Kidney epithelial cell (primary cell): ENCODE measurements at regions not wholly inside any gene's neighbourhood (a gene's known extent, or its start where the extent isn't known, plus 50 kb on each side); places are given as distances from the start of the nearest gene placed in this dataset.
"Not testable (repeated sequence)": the region's sequence is repeated elsewhere in the genome, so short reads cannot be mapped to it uniquely, and the experiment has no call there.

Experiments
- DNase-seq: peaks from one replicate; pipeline ENCODE4 v3.0.0-alpha.2; 2010; ENCODE audit warnings: low read depth
- H3K27me3 ChIP-seq: 2 replicates; pipeline ENCODE4 v1.6.0; 2011; ENCODE audit warnings: low read length; ENCODE audit not compliant: control insufficient read depth, insufficient read depth
- H3K36me3 ChIP-seq: 2 replicates; pipeline ENCODE4 v1.5.1; 2011; ENCODE audit warnings: low read length; ENCODE audit not compliant: control insufficient read depth, insufficient read depth
- H3K4me3 ChIP-seq: 2 replicates; pipeline ENCODE4 v1.5.1; 2011; ENCODE audit warnings: low read depth, mild to moderate bottlenecking, control low read depth, low read length
- TF ChIP-seq, protein P1 (sequence below): IDR thresholded peaks from 2 replicates; pipeline ENCODE4 v1.5.1; 2011; ENCODE audit warnings: mild to moderate bottlenecking, moderate library complexity, low read length, control low read depth, inconsistent platforms; ENCODE audit not compliant: insufficient read depth, poor library complexity, severe bottlenecking

DNA sequence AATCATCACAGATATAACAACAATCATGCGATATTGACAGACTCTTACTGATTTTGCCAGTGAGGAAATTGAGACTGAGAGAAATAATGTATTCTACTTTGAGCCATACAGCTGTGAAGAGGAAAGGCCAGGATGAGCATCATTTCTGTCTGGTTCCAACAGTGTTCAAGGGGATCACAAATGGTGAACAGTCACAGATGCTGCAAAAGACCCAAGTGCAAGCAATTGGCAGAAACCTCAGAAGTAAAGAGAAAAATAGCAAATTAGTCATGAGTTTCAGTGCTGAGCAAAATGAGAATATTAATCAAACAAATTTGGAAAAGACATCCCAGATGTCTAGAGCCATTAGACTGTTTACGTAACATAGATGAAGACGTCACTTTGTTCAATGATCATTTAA lies 114.1 kb downstream of the RAB38 start:
- TF ChIP-seq, protein P1, sequence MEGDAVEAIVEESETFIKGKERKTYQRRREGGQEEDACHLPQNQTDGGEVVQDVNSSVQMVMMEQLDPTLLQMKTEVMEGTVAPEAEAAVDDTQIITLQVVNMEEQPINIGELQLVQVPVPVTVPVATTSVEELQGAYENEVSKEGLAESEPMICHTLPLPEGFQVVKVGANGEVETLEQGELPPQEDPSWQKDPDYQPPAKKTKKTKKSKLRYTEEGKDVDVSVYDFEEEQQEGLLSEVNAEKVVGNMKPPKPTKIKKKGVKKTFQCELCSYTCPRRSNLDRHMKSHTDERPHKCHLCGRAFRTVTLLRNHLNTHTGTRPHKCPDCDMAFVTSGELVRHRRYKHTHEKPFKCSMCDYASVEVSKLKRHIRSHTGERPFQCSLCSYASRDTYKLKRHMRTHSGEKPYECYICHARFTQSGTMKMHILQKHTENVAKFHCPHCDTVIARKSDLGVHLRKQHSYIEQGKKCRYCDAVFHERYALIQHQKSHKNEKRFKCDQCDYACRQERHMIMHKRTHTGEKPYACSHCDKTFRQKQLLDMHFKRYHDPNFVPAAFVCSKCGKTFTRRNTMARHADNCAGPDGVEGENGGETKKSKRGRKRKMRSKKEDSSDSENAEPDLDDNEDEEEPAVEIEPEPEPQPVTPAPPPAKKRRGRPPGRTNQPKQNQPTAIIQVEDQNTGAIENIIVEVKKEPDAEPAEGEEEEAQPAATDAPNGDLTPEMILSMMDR, result no peak
- no peak for DNase-seq
- no peak overlapping the region for H3K4me3 ChIP-seq
- H3K36me3 ChIP-seq, result no peaks in the 10 kb centered on the region
- H3K27me3 ChIP-seq, result no peaks in the 10 kb centered on the region

DNA sequence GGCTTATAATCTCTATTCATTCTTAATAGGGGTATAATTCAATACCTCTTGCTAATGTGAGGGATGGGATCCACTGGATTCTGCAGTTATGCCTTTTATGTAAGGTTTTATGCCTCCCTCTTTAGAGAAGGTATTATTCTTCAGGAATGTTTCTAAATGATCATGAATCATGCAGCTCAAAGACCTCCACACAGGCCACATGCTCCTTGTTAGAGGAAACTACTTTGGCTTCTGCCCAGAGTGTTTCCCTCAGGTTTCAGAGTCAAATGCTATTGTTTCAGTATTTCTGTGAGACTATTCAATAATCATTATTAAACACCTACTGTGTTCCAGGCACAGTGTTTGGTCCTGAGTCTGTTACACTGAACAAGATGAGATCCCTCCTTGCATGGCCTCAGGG lies 115.9 kb downstream of the RAB38 start:
- peak; percentile 35 for DNase-seq

DNA sequence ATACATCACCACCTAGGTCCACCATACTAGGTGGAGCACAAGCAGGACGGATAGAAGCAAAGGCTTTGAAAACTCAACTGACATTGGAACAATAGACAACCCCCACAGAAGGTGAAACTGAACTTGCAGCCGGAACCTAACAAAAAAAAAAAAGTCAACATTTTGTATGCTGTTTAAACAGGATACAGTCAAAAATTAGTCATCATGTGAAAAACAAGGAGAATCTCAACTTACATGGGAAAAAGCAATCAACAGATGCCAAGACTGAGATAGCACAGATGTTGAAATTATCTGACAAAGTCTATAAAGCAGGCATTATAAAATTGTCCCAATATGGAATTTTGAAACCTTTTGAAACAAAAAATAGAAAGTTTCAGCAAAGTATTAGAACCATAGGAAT lies 123.8 kb downstream of the RAB38 start:
- TF ChIP-seq, protein P1, result no peak
- H3K36me3 ChIP-seq, result no peaks in the 10 kb centered on the region
- DNase-seq, result no peak
- H3K4me3 ChIP-seq, result no peak overlapping the region
- H3K27me3 ChIP-seq, result no peaks in the 10 kb centered on the region

More for the DNA sequence above, 115.9 kb downstream of the RAB38 start:
- no peaks in the 10 kb centered on the region for H3K27me3 ChIP-seq
- no peaks in the 10 kb centered on the region for H3K36me3 ChIP-seq
- TF ChIP-seq, protein P1, result no peak
- H3K4me3 ChIP-seq, result no peak overlapping the region

DNA sequence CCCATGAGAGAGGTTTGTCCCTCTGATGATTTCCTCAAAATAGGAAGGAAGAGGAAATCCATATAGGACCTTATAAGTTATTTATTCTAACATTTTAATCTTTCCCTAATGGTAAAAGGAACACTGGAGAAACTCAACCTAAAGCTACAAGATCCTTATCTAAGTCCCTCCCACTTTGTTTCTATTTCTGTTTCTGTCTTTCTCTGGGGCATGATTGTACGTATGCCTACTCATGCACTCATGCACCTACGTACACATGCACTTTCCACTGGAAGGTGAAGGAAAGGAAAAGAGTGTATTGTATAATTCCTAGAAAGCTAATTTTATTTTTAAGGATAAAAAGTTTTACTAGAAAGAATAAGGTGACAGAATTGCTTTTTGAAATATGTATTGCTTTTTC lies 125.0 kb downstream of the RAB38 start:
- TF ChIP-seq, protein P1, result no peak
- Histone ChIP-seq H3K4me3 (no peak overlapping the region), H3K36me3 (no peaks in the 10 kb centered on the region), H3K27me3 (no peaks in the 10 kb centered on the region)
- no peak for DNase-seq

DNA sequence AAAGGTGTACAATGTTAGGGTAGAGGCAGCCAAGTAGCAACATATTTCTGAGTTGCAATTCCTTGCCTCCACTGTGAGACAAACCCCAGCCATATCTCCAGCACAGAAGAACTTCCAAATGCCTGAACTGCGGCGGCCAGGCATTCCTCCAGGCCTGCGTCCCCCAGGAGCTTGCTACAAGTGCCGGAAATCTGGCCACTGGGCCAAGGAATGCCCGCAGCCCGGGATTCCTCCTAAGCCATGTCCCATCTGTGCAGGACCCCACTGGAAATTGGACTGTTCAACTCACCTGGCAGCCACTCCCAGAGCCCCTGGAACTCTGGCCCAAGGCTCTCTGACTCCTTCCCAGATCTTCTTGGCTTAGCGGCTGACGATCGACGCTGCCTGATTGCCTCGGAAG lies 130.0 kb downstream of the RAB38 start:
- H3K36me3 ChIP-seq, H3K4me3 ChIP-seq, DNase-seq: not testable (repeated sequence)

DNA sequence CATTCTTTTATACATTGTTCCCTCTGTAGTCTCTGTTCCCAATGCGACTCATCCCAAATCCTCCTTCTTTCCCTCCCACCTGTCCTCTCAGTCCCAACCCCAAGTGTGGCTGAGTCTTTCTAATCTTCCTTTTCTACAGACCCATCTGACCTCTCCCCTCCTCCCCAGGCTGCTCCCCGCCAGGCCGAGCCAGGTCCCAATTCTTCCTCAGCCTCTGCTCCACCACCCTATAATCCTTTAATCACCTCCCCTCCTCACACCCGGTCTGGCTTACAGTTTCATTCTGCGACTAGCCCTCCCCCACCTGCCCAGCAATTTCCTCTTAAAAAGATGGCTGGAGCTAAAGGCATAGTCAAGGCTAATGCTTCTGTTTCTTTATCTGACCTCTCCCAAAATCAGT lies 130.6 kb downstream of the RAB38 start:
- not testable (repeated sequence) for H3K36me3 ChIP-seq, H3K4me3 ChIP-seq, DNase-seq, H3K27me3 ChIP-seq

More for the DNA sequence above, 130.0 kb downstream of the RAB38 start:
- not testable (repeated sequence) for H3K27me3 ChIP-seq

DNA sequence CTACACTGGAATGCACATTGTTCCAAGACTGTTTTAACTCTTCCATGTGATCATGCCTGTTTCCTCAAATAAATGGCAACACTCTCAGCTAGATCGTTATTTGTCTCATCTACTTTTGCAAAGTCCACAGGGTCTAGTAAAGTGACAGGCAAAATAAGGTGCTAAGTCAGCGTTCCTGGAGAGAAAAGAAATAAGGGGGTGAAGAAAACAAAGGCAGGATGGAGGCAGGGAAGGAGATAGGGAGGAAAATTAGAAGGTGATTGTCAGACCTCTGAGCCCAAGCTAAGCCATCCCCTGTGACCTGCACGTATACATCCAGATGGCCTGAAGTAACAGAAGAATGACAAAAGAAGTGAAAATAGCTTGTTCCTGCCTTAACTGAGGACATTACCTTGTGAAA lies 132.1 kb downstream of the RAB38 start:
- no peak for DNase-seq
- TF ChIP-seq, protein P1, result no peak
- Histone ChIP-seq H3K4me3 (no peak overlapping the region), H3K36me3 (no peaks in the 10 kb centered on the region), H3K27me3 (no peaks in the 10 kb centered on the region)
